SW480 (cell line): ENCODE measurements at regions not wholly inside any gene's neighbourhood (a gene's known extent, or its start where the extent isn't known, plus 50 kb on each side); places are given as distances from the start of the nearest gene placed in this dataset.
"Not testable (repeated sequence)": the region's sequence is repeated elsewhere in the genome, so short reads cannot be mapped to it uniquely, and the experiment has no call there.

Source experiments
- DNase-seq: peaks from one replicate; pipeline ENCODE4 v3.0.0-alpha.2; 2016; ENCODE audit warnings: low spot score

DNA sequence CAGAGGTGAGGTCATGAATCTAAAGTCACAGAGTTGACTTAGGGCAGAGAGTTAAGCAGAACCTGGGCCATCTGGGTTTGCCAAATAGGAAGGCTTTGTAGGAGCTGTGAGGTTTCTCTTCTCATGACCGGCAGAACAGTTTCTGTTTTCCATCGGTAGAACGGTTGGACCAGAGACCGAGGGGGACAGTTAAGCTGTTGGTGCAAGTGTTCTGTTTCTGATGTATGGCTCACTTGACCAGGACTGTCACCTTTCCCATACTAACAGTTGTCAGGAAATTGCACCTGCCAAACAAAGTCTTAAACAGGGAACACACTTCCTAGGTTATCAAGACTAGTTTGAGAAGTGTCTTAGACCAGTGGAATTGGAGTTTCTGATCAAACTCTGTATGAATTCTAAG lies 158.3 kb downstream of the PDCD6IP start:
- no peak for DNase-seq

- DNase-seq = no peak
Observed at GRCh38 chr3:33957176-33957575, 158.7 kb downstream of the PDCD6IP start.

DNA sequence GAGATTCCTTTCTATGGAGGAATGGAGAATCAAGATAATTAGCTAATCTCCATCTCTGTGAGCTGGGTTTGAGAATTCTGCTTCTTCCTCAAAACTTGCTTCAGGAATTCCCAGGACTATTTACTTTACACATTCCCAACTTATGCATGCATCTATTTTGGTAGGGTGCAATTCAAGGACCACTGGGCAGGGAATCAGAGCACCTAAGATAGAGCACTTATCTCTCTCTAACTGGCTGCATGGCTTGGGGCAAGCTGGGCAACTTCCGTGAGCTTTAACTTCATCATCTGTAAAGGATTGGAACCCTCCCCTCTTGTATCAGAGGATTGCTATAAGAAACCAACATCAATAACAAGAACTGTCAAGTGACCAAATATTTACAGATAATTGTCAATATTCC lies 160.2 kb downstream of the PDCD6IP start:
- DNase-seq = no peak

DNA sequence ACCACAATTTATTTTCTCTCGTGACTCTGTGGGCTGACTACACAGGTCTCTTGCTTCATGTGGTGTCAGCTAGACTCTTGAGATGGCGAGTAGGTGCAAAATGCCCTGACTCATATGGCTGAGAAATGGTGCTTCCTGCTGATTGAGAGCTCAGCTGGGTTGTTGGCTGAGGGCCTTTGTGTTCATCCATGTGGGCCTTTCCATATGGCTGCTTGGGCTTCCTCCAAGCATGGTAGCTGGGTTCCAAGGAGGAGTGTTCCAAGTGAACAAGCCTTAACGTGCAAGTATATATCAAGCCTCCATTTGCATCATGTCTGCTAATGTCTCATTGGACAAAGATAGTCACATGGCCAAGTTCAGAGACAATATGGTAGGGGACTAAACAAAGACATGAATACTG lies 164.0 kb downstream of the PDCD6IP start:
- no peak for DNase-seq

GRCh38 chr3:33970180-33970579 lies 171.8 kb downstream of the PDCD6IP start:
- not testable (repeated sequence) for DNase-seq

- no peak for DNase-seq
Observed at GRCh38 chr3:33971055-33971454, 172.6 kb downstream of the PDCD6IP start.

- no peak for DNase-seq
Observed at GRCh38 chr3:33975463-33975862, 177.0 kb downstream of the PDCD6IP start.

DNA sequence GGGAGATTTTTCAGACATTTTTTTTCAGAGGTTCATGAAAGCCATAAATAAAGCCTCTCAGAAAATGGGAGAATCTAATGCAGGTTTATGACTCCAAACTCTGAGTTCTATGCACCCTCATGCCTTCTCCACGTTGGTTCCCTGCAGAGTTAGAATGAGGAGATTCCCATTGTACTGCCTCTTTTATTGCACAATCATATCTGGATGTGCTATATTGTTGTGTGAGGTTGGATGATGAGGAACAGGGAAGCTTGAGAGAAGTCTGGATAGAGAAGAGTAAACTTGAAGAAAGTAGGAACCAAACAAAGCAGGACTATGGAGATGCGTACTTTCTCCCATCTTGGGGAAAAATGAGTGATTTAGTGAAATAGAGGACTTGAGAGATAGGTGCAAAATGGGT lies 178.8 kb downstream of the PDCD6IP start:
- DNase-seq = no peak

DNA sequence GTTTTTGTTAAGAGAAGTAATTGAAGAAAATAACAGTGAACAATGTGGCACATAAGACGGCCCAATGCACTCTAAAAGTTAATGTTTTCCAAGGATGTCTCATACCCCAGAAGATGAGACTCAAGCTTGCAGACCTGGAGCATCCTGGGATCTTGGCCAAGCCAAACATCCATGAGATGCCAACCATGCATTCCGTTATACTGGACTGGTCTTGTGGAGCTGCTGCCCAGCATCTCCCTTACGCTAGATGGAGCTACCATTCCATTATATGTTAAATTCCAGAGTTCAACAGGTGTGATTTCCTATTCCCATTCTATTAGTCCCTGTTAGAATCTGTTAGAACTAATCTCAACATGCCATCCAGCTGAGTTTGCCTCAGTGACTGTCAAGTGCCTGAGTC lies 181.8 kb downstream of the PDCD6IP start:
- peak; percentile 71 for DNase-seq

DNA sequence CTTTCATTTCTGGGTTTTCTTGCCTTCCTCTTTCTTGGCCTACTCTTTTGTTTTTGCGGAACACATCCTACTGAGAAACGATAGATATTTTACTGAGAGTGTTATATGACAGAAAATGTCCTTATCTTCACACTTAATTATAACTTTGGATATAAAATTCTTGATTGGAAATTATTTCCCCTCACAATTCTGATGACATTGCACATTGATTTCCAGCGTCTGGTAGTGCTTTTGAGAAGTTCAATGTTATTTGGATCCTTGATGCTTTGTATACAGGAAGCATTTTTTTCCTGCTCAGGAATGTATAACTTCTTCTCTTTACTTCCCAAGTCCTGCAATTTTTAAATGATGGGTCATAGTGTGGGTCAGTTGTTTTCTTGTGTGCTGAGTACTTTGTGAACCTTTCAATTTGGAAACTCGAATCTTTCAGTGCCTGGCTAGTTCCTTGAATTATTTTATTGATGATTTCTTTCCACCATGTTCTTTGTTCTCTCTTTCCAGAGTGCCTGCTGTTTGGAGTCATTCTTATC lies 183.9 kb downstream of the PDCD6IP start:
- DNase-seq = no peak

DNA sequence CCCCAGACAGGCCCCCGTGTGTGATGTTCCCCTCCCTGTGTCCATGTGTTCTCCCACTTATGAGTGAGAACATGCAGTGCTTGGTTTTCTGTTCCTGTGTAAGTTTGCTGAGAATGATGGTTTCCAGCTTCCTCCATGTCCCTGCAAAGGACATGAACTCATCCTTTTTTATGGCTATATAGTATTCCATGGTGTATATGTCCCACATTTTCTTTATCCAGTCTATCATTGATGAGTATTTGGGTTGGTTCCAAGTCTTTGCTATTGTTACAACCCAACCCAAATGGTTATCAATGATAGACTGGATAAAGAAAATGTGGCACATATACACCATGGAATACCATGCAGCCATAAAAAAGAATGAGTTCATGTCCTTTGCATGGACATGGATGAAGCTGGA lies 184.5 kb downstream of the PDCD6IP start:
- not testable (repeated sequence) for DNase-seq

DNA sequence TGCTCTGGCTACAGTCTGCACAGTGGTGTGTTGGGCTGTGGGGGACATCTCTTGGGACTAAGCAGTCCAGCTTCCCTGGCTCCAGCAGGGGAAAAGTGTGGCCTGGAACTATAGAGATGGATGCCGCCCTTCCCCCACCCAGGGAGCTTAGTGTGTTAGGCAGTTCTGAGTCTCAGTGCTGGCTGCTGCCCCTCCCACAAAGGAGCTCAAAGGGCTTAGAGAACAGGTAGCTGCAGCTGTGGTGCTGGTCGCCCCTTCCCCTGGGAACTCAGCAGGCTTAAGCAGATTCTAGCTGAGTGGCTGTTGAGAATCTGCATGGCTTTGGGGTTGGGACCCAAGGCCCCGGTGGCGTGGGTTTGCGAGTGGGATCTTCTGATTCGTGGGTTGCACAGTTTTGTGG lies 190.8 kb downstream of the PDCD6IP start:
- DNase-seq = no peak

DNA sequence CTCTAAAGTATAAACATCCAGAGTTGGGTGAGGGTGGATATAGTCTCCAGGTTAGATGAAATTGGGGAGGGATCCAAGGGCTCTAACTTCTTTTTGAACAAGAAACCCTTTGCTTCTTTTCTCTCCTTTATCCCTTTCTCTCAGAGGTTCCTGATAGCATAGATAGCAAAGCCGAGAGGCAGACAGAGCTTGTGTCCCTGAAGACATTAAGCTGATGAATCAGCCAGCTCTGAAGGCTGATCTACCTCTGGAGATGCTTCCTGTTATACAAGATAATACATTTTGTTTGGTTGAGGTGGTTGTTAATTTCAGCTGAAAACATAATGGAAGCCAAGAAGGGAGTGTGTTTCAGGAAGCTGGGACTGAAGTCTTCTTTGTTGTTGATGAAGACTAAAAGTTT lies 193.2 kb downstream of the PDCD6IP start:
- DNase-seq = no peak

DNA sequence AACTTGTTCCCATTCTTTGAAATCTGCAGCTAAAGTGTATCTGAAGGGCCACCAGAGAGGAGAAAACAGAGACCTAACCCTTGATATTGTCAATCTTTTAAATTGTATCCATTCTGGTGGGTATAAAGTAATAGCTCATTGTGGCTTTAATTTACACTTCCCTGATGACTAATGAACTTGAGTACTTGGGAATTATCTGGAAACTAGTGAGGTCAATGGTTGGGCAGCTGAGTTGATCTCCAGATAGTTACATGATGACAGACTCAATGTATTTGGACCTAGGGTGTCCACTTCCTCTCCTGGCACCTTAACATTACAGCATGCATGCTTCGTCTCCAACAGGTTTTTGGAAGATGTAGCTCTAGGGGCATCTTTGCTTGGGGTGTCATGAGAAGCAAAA lies 195.2 kb downstream of the PDCD6IP start:
- no peak for DNase-seq

DNA sequence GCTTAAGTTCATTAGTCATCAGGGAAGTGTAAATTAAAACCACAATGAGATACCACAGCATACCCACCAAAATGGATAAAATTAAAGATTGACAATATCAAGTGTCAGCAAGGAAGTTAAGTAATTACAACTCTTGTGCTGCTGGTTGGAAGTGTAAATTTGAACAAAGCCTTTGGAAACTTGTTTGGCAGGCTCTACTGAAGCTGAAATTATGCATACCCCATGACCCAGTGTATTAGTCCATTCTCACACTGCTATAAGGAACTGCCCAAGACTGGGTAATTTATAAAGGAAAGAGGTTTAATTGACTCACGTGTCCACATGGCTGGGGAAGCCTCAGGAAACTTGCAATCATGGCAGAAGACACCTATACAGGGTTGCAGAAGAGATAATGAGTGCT lies 196.1 kb downstream of the PDCD6IP start:
- no peak for DNase-seq

GRCh38 chr3:34000301-34000700 lies 201.9 kb downstream of the PDCD6IP start:
- DNase-seq = no peak

- DNase-seq = peak; percentile 20
Observed at GRCh38 chr3:34001022-34001421, 202.6 kb downstream of the PDCD6IP start.

- DNase-seq = no peak
Observed at GRCh38 chr3:34001990-34002389, 203.6 kb downstream of the PDCD6IP start.

DNA sequence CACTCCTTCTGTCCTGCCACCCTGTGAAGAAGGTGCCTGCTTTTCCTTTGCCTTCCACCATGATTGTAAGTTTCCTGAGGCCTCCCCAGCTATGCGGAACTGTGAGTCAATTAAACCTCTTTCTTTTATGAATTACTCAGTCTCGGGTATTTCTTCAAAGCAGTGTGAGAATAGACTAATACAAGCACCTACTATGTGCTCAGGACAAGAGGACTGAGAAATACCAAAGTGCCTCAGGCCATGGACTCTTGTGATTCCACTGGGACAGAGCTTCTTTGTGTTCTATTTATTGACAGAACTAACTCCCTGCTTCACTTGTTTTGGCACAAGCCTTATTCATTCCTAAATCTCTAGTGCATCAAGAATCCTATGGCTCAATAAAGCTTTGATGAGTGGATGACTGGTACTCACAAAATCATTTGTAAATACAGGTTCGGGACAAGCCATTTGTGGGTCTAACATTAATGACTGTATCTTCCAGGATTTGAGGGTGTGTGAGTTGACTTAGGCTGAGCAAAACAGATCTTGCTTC lies 204.2 kb downstream of the PDCD6IP start:
- no peak for DNase-seq

DNA sequence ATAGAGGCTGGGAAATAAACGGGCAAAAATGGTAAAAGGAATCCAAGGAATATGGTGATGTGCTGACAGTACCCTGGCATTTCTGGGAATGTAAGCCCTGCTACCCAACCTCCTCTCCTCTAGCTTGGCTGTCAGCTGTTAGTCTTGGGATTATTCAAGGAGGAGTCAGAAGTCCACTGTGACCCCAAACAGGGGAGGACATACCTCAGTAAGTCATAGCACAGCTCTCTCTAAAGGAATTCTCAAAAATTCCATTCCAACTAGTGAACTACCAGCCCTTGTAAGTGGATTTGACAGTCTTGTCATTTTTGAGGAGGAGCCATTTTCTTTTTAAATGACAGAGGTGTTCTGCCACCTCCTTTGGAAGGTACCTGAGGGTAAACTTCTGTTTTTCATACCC lies 207.5 kb downstream of the PDCD6IP start:
- DNase-seq = no peak

DNA sequence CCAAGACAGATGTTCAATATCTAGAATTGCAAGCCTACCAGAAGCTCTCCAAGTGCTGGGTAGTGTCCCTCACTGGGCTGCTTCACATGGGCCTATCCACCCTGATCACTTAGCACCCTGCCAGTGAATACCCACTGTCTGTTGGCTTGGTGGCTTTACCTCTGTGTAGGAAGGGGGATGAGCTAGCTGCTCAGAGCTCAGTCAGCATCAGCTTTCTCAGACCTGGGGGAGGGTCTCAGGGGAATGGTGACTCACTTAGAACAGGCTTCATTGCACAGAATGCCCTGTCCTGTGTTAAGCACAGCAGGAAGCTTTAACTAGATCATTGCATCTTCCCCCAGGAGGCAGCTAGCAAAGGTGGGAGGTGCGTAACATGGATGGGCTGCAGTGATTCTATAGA lies 209.8 kb downstream of the PDCD6IP start:
- no peak for DNase-seq

- DNase-seq = no peak
Observed at GRCh38 chr3:34008836-34009809, 210.7 kb downstream of the PDCD6IP start.
